Hepatocyte (in vitro differentiated cells): ENCODE measurements at regions not wholly inside any gene's neighbourhood (a gene's known extent, or its start where the extent isn't known, plus 50 kb on each side); places are given as distances from the start of the nearest gene placed in this dataset.

Experiments used
- DNase-seq: peaks from one replicate; pipeline ENCODE4 v3.0.0-alpha.2; 2016; ENCODE audit warnings: low spot score
- H2AFZ ChIP-seq: fragments of 200-600 bp; sonication (generic); 2 replicates; pipeline ENCODE4 v1.6.0; 2016; ENCODE audit warnings: antibody characterized with exemption, mild to moderate bottlenecking
- H3K27ac ChIP-seq: fragments of 200-600 bp; sonication (generic); 2 replicates; pipeline ENCODE4 v1.5.1; 2016; ENCODE audit warnings: mild to moderate bottlenecking
- H3K27me3 ChIP-seq: fragments of 200-600 bp; sonication (generic); 2 replicates; pipeline ENCODE4 v1.6.1; 2016
- H3K36me3 ChIP-seq: fragments of 200-600 bp; sonication (generic); replicated peaks from 2 replicates; pipeline ENCODE4 v1.5.1; 2016; ENCODE audit warnings: low read depth; ENCODE audit not compliant: insufficient read depth
- H3K4me1 ChIP-seq: fragments of 200-600 bp; sonication (generic); 2 replicates; pipeline ENCODE4 v1.5.1; 2016; ENCODE audit warnings: mild to moderate bottlenecking, moderate library complexity; ENCODE audit not compliant: insufficient read depth
- H3K4me2 ChIP-seq: fragments of 200-600 bp; sonication (generic); 2 replicates; pipeline ENCODE4 v1.6.0; 2016
- H3K4me3 ChIP-seq: fragments of 200-600 bp; sonication (generic); 2 replicates; pipeline ENCODE4 v1.5.1; 2016; ENCODE audit warnings: mild to moderate bottlenecking
- H3K79me2 ChIP-seq: fragments of 200-600 bp; sonication (generic); 2 replicates; pipeline ENCODE4 v1.6.0; 2017; ENCODE audit warnings: mild to moderate bottlenecking
- H3K9me2 ChIP-seq: fragments of 200-600 bp; sonication (generic); replicated peaks from 2 replicates; pipeline ENCODE4 v1.6.0; 2017; ENCODE audit warnings: mild to moderate bottlenecking; ENCODE audit not compliant: insufficient read depth
- H3K9me3 ChIP-seq: fragments of 200-600 bp; sonication (generic); 2 replicates; pipeline ENCODE4 v1.5.1; 2016; ENCODE audit warnings: low read depth, mild to moderate bottlenecking
- H4K20me1 ChIP-seq: fragments of 200-600 bp; sonication (generic); 2 replicates; pipeline ENCODE4 v1.6.0; 2016; ENCODE audit warnings: mild to moderate bottlenecking; ENCODE audit not compliant: insufficient read depth, poor library complexity, severe bottlenecking
- EZH2 ChIP-seq: fragments of 200-600 bp; sonication (generic); IDR thresholded peaks from 2 replicates; pipeline ENCODE4 v1.6.1; 2016; ENCODE audit warnings: antibody characterized with exemption, mild to moderate bottlenecking, borderline replicate concordance
- EZH2phosphoT487 ChIP-seq: fragments of 200-600 bp; sonication (generic); IDR thresholded peaks from one replicate; pipeline ENCODE4 v1.6.1; 2018; ENCODE audit warnings: antibody characterized with exemption, mild to moderate bottlenecking, low read depth, moderate library complexity; ENCODE audit not compliant: unreplicated experiment, severe bottlenecking
- WGBS: methylation state at CpG from one replicate; pipeline ENCODE4 v1.1.6; 2016; ENCODE audit warnings: low lambda C conversion rate; ENCODE audit errors: missing lambda C conversion rate; 5-methylcytosine and 5-hydroxymethylcytosine counted together
- TF ChIP-seq, protein P1 (sequence below): fragments of 200-600 bp; sonication (generic); IDR thresholded peaks from 2 replicates; pipeline ENCODE4 v1.5.1; 2016; ENCODE audit warnings: antibody characterized with exemption, mild to moderate bottlenecking; ENCODE audit not compliant: poor library complexity

DNA sequence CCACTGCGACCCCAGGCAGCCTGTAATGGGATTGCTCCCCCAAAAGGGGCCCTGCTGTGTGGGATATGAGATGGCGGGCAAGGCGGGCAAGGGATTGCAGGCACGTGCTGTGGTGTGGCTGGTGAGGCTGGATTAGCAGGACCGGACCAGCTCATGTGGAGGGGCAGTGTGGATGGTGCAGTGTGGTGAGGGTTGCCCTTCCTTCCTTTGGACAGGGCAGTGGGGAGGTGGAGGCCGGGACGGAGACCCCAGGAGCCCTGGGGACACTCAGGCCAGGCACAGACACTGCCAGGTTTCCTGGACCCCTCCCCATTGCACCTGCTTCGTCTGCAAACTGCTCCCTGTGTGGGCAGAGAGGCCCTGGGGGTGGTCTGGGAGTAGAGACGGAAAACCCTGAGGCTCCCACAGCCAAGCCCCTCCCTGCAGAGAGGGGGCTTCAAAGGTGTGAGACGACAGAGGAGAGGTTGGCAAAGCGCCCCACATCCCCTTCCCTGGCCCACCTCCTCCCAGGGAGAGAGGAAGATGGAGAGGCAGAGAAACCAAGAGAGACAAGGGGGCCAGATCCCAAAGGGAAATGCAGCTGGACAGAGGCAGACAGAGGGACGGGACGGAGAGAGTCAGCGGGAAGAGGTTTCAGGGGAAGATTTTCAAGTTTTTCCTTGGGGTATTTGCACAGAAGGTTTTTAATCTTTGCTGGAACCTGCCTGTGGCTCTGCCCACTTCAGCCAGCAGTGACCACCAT lies 89.2 kb downstream of the MICALL2 start:
- 40% methylated on average over 14 of the region's 14 CpGs for WGBS
- H3K36me3 ChIP-seq = no peaks in the 10 kb centered on the region
- no peak overlapping the region for H2AFZ ChIP-seq
- H4K20me1 ChIP-seq = no peaks in the 10 kb centered on the region
- no peak overlapping the region for H3K4me3 ChIP-seq
- H3K9me3 ChIP-seq = no peaks in the 10 kb centered on the region
- H3K27ac ChIP-seq = no peak overlapping the region
- peaks cover 11% of the 10 kb centered on the region for H3K4me1 ChIP-seq
- no peaks in the 10 kb centered on the region for H3K9me2 ChIP-seq
- no peaks in the 10 kb centered on the region for H3K79me2 ChIP-seq
- peaks cover 50% of the 10 kb centered on the region for H3K27me3 ChIP-seq
- DNase-seq = no peak
- H3K4me2 ChIP-seq = no peak overlapping the region
- no peak for TF ChIP-seq EZH2phosphoT487

DNA sequence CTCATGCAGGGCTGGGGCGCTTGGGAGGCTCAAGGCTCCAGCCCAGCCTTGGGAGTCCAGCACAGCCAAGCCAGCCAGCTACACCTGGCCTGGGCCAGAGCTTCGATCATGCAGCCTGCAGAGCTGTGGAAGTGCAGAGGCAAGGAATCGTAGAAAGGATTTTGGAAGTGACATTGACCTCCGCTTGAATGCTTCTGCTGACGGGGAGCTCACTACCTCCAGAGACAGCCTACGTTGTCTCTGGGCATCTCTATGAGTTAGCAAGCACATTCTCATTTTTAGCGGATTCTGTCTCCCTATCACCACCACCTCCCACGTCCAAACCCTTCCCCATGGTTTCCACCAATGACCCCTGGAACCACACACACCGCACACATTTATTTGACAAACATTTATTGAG lies 88.5 kb downstream of the MICALL2 start:
- Histone ChIP-seq H3K4me1 (peaks cover 11% of the 10 kb centered on the region), H3K79me2 (no peaks in the 10 kb centered on the region), H3K36me3 (no peaks in the 10 kb centered on the region), H3K4me3 (no peak overlapping the region), H3K4me2 (no peak overlapping the region), H4K20me1 (no peaks in the 10 kb centered on the region), H3K9me2 (no peaks in the 10 kb centered on the region), H3K27me3 (peaks cover 50% of the 10 kb centered on the region), H3K27ac (no peak overlapping the region), H2AFZ (no peak overlapping the region), H3K9me3 (no peaks in the 10 kb centered on the region)
- no peak for DNase-seq
- TF ChIP-seq, protein P1, sequence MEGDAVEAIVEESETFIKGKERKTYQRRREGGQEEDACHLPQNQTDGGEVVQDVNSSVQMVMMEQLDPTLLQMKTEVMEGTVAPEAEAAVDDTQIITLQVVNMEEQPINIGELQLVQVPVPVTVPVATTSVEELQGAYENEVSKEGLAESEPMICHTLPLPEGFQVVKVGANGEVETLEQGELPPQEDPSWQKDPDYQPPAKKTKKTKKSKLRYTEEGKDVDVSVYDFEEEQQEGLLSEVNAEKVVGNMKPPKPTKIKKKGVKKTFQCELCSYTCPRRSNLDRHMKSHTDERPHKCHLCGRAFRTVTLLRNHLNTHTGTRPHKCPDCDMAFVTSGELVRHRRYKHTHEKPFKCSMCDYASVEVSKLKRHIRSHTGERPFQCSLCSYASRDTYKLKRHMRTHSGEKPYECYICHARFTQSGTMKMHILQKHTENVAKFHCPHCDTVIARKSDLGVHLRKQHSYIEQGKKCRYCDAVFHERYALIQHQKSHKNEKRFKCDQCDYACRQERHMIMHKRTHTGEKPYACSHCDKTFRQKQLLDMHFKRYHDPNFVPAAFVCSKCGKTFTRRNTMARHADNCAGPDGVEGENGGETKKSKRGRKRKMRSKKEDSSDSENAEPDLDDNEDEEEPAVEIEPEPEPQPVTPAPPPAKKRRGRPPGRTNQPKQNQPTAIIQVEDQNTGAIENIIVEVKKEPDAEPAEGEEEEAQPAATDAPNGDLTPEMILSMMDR = no peak
- TF ChIP-seq EZH2phosphoT487 (no peak), EZH2 (no peak)
- 79% methylated on average over 9 of the region's 9 CpGs for WGBS

DNA sequence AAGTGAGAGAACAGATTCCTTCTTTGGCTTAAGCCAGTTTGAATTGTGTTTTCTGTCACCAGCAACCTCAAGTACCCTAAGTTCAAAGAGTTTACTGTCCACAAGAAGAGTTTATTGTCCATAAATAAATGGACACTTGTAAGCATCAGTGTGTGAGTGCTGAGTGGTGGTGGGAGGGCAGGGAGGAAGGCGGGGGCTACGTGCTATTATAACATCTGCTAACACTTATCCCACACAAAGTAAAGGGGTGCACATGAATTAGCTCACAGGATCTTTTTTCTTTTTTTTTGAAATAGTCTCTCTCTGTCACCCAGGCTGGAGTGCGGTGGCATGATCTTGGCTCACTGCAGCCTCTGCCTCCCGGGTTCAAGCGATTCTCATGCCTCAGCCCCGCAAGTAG lies 87.2 kb downstream of the MICALL2 start:
- Histone ChIP-seq H3K4me2 (no peak overlapping the region), H3K4me3 (no peak overlapping the region), H3K27ac (no peak overlapping the region), H3K79me2 (no peaks in the 10 kb centered on the region), H2AFZ (no peak overlapping the region), H3K27me3 (peaks cover 45% of the 10 kb centered on the region), H3K36me3 (no peaks in the 10 kb centered on the region), H3K9me3 (no peaks in the 10 kb centered on the region), H3K9me2 (no peaks in the 10 kb centered on the region), H4K20me1 (no peaks in the 10 kb centered on the region), H3K4me1 (peaks cover 7% of the 10 kb centered on the region)
- 58% methylated on average over 6 of the region's 6 CpGs for WGBS
- TF ChIP-seq, protein P1 = no peak
- TF ChIP-seq EZH2 = no peak
- no peak for TF ChIP-seq EZH2phosphoT487
- no peak for DNase-seq

DNA sequence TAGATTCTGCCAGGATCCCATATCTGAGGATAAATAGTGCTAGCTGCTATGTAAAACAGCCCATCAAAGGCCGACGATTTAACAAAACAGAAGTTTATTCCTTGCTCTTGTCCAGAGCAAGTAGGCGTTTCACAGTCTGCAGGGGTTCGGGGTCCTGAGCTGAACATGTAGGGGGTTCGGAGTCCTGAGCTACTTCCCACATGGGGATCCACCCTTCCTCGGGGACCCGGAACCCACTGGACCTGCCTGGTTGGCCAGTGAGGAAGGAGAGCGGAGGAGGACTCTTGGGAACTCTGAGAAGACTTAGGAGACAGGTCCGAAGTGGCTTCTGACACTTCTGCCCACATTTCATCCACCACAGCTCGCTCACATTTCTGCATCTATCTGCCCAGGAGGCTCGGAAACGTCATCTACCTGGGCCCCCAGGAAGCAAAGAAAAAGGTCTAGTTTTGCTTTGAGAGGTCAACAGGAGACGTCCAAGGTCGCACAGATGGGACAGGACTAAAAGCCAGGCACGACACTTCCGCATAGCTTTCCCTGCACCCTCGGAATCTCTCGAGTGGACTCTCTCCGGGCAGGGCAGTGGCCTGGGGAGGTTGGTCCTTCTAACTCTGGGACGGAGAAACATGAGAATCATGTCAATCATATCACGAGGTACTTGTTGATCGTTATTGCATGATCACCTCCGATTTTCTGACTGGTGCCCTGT lies 86.4 kb downstream of the MICALL2 start:
- DNase-seq = no peak
- Histone ChIP-seq H3K27me3 (peaks cover 38% of the 10 kb centered on the region), H3K36me3 (no peaks in the 10 kb centered on the region), H3K27ac (no peak overlapping the region), H3K79me2 (no peaks in the 10 kb centered on the region), H4K20me1 (no peaks in the 10 kb centered on the region), H3K9me3 (no peaks in the 10 kb centered on the region), H2AFZ (no peak overlapping the region), H3K4me2 (no peak overlapping the region), H3K9me2 (no peaks in the 10 kb centered on the region), H3K4me1 (peaks cover 6% of the 10 kb centered on the region), H3K4me3 (no peak overlapping the region)
- no peak for TF ChIP-seq EZH2phosphoT487
- TF ChIP-seq EZH2 = no peak
- TF ChIP-seq, protein P1 = no peak
- WGBS = 81% methylated on average over 23 of the region's 23 CpGs
